Esophagus squamous epithelium (tissue), 5 donors: ENCODE measurements at regions not wholly inside any gene's neighbourhood (a gene's known extent, or its start where the extent isn't known, plus 50 kb on each side); places are given as distances from the start of the nearest gene placed in this dataset.

Experiments
- DNase-seq: peaks from one replicate; lab custom pipeline; 2025; lab: John Stamatoyannopoulos, UW
- H3K27ac ChIP-seq, 4 donors: fragments of 200-600 bp; sonication (generic); one replicate each; pipeline ENCODE4 v1.5.1; 2016 to 2019; ENCODE audit warnings: mild to moderate bottlenecking in 1 of 4
- H3K27me3 ChIP-seq, 4 donors: fragments of 200-600 bp; sonication (generic); 1 replicate in 3 of 4; 2 replicates in 1 of 4; pipeline versions ENCODE4 v1.5.1 to v1.6.0; 2017 to 2021; ENCODE audit warnings: antibody characterized with exemption in 1 of 4
- H3K36me3 ChIP-seq, 3 donors: fragments of 200-600 bp; sonication (generic); one replicate each; pipeline ENCODE4 v1.5.1; 2016 to 2019
- H3K4me1 ChIP-seq, 3 donors: fragments of 200-600 bp; sonication (generic); one replicate each; pipeline ENCODE4 v1.5.1; 2017 to 2019
- H3K4me3 ChIP-seq, 4 donors: fragments of 200-600 bp; sonication (generic); 1 replicate in 3 of 4; 2 replicates in 1 of 4; pipeline ENCODE4 v1.5.1; 2016 to 2019; ENCODE audit warnings: mild to moderate bottlenecking in 2 of 4, moderate library complexity in 1 of 4
- H3K9me3 ChIP-seq, 3 donors: fragments of 200-600 bp; sonication (generic); one replicate each; pipeline ENCODE4 v1.5.1; 2016 to 2019
- POLR2A ChIP-seq, 4 donors: fragments of 450-650 bp; IDR thresholded peaks; one replicate each; pipeline ENCODE4 v1.6.1; 2017; ENCODE audit warnings: antibody characterized with exemption in 4 of 4, mild to moderate bottlenecking in 4 of 4, moderate library complexity in 3 of 4
- WGBS, 2 donors: methylation state at CpG; one replicate each; pipeline ENCODE4 v1.1.5; 2018; 5-methylcytosine and 5-hydroxymethylcytosine counted together
- intact Hi-C: fragments of 100-400 bp; cut with DNase I; formaldehyde crosslinking; loops from one replicate; pipeline ENCODE4 v1.15.0; 2022
- TF ChIP-seq, protein P1 (sequence below), 6 experiments: fragments of 450-650 bp in 4 of 6; fragments of 200-600 bp in 2 of 6; sonication (generic) in 2 of 6; IDR thresholded peaks; one replicate each; pipeline ENCODE4 v1.5.1; 2016 to 2019; ENCODE audit warnings: antibody characterized with exemption in 6 of 6, mild to moderate bottlenecking in 4 of 6, moderate library complexity in 4 of 6
- donor health status: DM: yes; HTN: yes; CAD: no.

- peaks cover 0 to 19% (median 0%) of the 10 kb centered on the region in 3 donors for H3K9me3 ChIP-seq
- WGBS, 2 donors: 55 to 72% methylated on average over 5 to 7 of the region's 9 CpGs
- intact Hi-C loops: no loop called here
- H3K27me3 ChIP-seq: no peaks in the 10 kb centered on the region
- no peak for DNase-seq
- no peaks in the 10 kb centered on the region for H3K4me1 ChIP-seq
- no peak overlapping the region for H3K27ac ChIP-seq
- no peaks in the 10 kb centered on the region for H3K36me3 ChIP-seq
- H3K4me3 ChIP-seq: no peak overlapping the region
- no peak for TF ChIP-seq POLR2A (IDR thresholded peaks at IDR 0.05)
- TF ChIP-seq, protein P1, sequence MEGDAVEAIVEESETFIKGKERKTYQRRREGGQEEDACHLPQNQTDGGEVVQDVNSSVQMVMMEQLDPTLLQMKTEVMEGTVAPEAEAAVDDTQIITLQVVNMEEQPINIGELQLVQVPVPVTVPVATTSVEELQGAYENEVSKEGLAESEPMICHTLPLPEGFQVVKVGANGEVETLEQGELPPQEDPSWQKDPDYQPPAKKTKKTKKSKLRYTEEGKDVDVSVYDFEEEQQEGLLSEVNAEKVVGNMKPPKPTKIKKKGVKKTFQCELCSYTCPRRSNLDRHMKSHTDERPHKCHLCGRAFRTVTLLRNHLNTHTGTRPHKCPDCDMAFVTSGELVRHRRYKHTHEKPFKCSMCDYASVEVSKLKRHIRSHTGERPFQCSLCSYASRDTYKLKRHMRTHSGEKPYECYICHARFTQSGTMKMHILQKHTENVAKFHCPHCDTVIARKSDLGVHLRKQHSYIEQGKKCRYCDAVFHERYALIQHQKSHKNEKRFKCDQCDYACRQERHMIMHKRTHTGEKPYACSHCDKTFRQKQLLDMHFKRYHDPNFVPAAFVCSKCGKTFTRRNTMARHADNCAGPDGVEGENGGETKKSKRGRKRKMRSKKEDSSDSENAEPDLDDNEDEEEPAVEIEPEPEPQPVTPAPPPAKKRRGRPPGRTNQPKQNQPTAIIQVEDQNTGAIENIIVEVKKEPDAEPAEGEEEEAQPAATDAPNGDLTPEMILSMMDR (IDR thresholded peaks at IDR 0.05): no peak
Measured at GRCh38 chr3:859135-859534, 233.7 kb upstream of the CNTN6 start.

- no peak overlapping the region for H3K27ac ChIP-seq
- no peak for DNase-seq
- WGBS, 2 donors: 45 to 54% methylated on average over 2 of the region's 2 CpGs
- H3K9me3 ChIP-seq: peaks cover 0 to 19% (median 0%) of the 10 kb centered on the region in 3 donors
- H3K4me3 ChIP-seq: no peak overlapping the region
- H3K27me3 ChIP-seq: no peaks in the 10 kb centered on the region
- no peaks in the 10 kb centered on the region for H3K36me3 ChIP-seq
- no peaks in the 10 kb centered on the region for H3K4me1 ChIP-seq
- no peak for TF ChIP-seq POLR2A (IDR thresholded peaks at IDR 0.05)
- TF ChIP-seq, protein P1 (IDR thresholded peaks at IDR 0.05): no peak
- intact Hi-C loops: no loop called here
Measured at GRCh38 chr3:861721-862120, 231.1 kb upstream of the CNTN6 start.

DNA sequence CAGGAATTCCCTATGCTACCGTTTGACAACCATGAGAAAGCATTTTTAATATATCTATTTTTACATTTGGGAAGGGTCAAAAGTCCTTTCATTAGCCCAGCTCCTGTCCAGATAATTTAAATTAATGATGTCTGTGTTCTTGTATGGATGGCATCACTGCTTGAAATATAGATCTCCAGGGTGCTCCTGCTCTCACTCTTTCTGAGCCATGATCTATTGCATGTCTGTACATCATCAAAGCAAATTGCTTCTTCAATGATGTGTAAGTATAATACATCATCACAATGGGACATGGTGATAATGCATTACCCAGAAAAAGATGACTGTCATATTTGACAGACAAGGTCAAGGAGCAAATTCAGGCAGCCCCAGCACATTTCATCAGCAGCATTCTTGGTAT, 223.6 kb upstream of the CNTN6 start:
- 44 to 67% methylated on average over 1 of the region's 1 CpG for WGBS, 2 donors
- no peak for DNase-seq
- Histone ChIP-seq H3K4me1 (no peaks in the 10 kb centered on the region), H3K27me3 (no peaks in the 10 kb centered on the region), H3K4me3 (no peak overlapping the region), H3K27ac (no peak overlapping the region), H3K36me3 (no peaks in the 10 kb centered on the region), H3K9me3 (no peaks in the 10 kb centered on the region)
- no peak for TF ChIP-seq POLR2A (IDR thresholded peaks at IDR 0.05)
- TF ChIP-seq, protein P1 (IDR thresholded peaks at IDR 0.05): no peak
- intact Hi-C loops: no loop called here

- no peak overlapping the region for H3K4me3 ChIP-seq
- H3K27ac ChIP-seq: no peak overlapping the region
- WGBS, 2 donors: 27 to 41% methylated on average over 2 of the region's 2 CpGs
- intact Hi-C loops: no loop called here
- H3K36me3 ChIP-seq: no peaks in the 10 kb centered on the region
- DNase-seq: no peak
- TF ChIP-seq, protein P1 (IDR thresholded peaks at IDR 0.05): no peak
- TF ChIP-seq POLR2A (IDR thresholded peaks at IDR 0.05): no peak
- no peaks in the 10 kb centered on the region for H3K27me3 ChIP-seq
- H3K4me1 ChIP-seq: no peaks in the 10 kb centered on the region
- no peaks in the 10 kb centered on the region for H3K9me3 ChIP-seq
Measured at GRCh38 chr3:869734-870133, 223.1 kb upstream of the CNTN6 start.

GRCh38 chr3:871651-872050, 221.2 kb upstream of the CNTN6 start:
- no peaks in the 10 kb centered on the region for H3K4me1 ChIP-seq
- H3K27ac ChIP-seq: no peak overlapping the region
- TF ChIP-seq POLR2A (IDR thresholded peaks at IDR 0.05): no peak
- TF ChIP-seq, protein P1 (IDR thresholded peaks at IDR 0.05): no peak
- no peak for DNase-seq
- intact Hi-C loops: no loop called here
- 75 to 85% methylated on average over 1 of the region's 1 CpG for WGBS, 2 donors
- H3K4me3 ChIP-seq: no peak overlapping the region
- no peaks in the 10 kb centered on the region for H3K27me3 ChIP-seq
- no peaks in the 10 kb centered on the region for H3K36me3 ChIP-seq
- no peaks in the 10 kb centered on the region for H3K9me3 ChIP-seq
